Endothelial cell of umbilical vein (primary cell): ENCODE measurements at regions not wholly inside any gene's neighbourhood (a gene's known extent, or its start where the extent isn't known, plus 50 kb on each side); places are given as distances from the start of the nearest gene placed in this dataset.

Source experiments
- BruUV-seq: library from RNA; stranded (reverse); fragments of 400-500 nt; replicated peaks from 2 replicates; lab custom pipeline; 2021; lab: Mats Ljungman, UMichigan
- CTCF ChIA-PET: fragments of 300-600, 350-600 bp; sonication (Branson Sonifier 250); formaldehyde crosslinking; loops from one replicate; lab custom pipeline; 2021; ENCODE audit warnings: antibody characterized with exemption, inconsistent platforms; lab: Charles Lee
- POLR2A ChIA-PET: fragments of 300-600, 350-600 bp; sonication (Branson Sonifier 250); formaldehyde crosslinking; loops from one replicate; lab custom pipeline; 2021; ENCODE audit warnings: antibody characterized with exemption, inconsistent platforms; lab: Charles Lee
- DNase-seq: peaks from one replicate; pipeline ENCODE4 v3.0.0-alpha.2; 2011; ENCODE audit warnings: low read depth, low spot score
- FAIRE-seq: peaks from 2 replicates; lab custom pipeline; 2011; peaks lifted over from hg19 to GRCh38; lab: Jason Lieb, UNC
- H2AFZ ChIP-seq: 2 replicates; pipeline ENCODE4 v1.6.0; 2012; ENCODE audit warnings: low read depth, low read length, control low read depth, inconsistent platforms
- H3K27ac ChIP-seq: 2 replicates; pipeline ENCODE4 v1.5.1; 2011; ENCODE audit warnings: low read depth, mild to moderate bottlenecking, control low read depth, low read length, moderate library complexity; ENCODE audit not compliant: insufficient read depth
- H3K27me3 ChIP-seq, 2 experiments: 2 replicates each; pipeline versions ENCODE4 v1.6.0 to v1.6.1; 2011; ENCODE audit warnings: low read length in 2 of 2, mixed read lengths in 1 of 2; ENCODE audit not compliant: control insufficient read depth in 2 of 2, insufficient read depth in 2 of 2
- H3K36me3 ChIP-seq, 2 experiments: 2 replicates in 1 of 2; 3 replicates in 1 of 2; pipeline ENCODE4 v1.5.1; 2011; ENCODE audit warnings: low read length in 2 of 2, mild to moderate bottlenecking in 1 of 2, moderate library complexity in 1 of 2; ENCODE audit not compliant: control insufficient read depth in 2 of 2, insufficient read depth in 2 of 2; ENCODE audit errors: extremely low read depth in 1 of 2
- H3K4me1 ChIP-seq: 3 replicates; pipeline ENCODE4 v1.5.1; 2011; ENCODE audit warnings: mild to moderate bottlenecking, low read length; ENCODE audit not compliant: control insufficient read depth, insufficient read depth; ENCODE audit errors: extremely low read depth
- H3K4me2 ChIP-seq: 2 replicates; pipeline ENCODE4 v1.6.1; 2011; ENCODE audit warnings: low read length, control low read depth, mixed read lengths; ENCODE audit not compliant: insufficient read depth
- H3K4me3 ChIP-seq, 3 experiments: fragments of 200-600 bp in 1 of 3; sonication (generic), shearing (Covaris generic) in 1 of 3; replicated peaks in 1 of 3; 2 replicates each; pipeline ENCODE4 v1.5.1; 2011 to 2016; ENCODE audit warnings: control low read depth in 3 of 3, low read length in 3 of 3, mild to moderate bottlenecking in 2 of 3, inconsistent platforms in 1 of 3, low read depth in 1 of 3, moderate library complexity in 1 of 3; ENCODE audit not compliant: insufficient read depth in 1 of 3
- H3K79me2 ChIP-seq: 2 replicates; pipeline ENCODE4 v1.6.0; 2012; ENCODE audit warnings: low read length, inconsistent platforms; ENCODE audit not compliant: control insufficient read depth, insufficient read depth
- H3K9ac ChIP-seq: replicated peaks from 2 replicates; pipeline ENCODE3; 2011; ENCODE audit warnings: low read length, control low read depth; ENCODE audit not compliant: insufficient read depth; ENCODE audit errors: extremely low read depth
- H3K9me1 ChIP-seq: replicated peaks from 3 replicates; pipeline ENCODE4 v1.6.0; 2011; ENCODE audit warnings: mild to moderate bottlenecking, low read length; ENCODE audit not compliant: control insufficient read depth, insufficient read depth; ENCODE audit errors: extremely low read depth
- H3K9me3 ChIP-seq: replicated peaks from 2 replicates; pipeline ENCODE4 v1.5.1; 2012; ENCODE audit warnings: low read length, inconsistent platforms; ENCODE audit not compliant: control insufficient read depth, insufficient read depth
- H4K20me1 ChIP-seq: replicated peaks from 2 replicates; pipeline ENCODE3; 2011; ENCODE audit warnings: mild to moderate bottlenecking, low read length; ENCODE audit not compliant: control insufficient read depth, insufficient read depth; ENCODE audit errors: extremely low read depth
- CTCF ChIP-seq, 2 donors: IDR thresholded peaks; 1 replicate in 1 of 2; 2 replicates in 1 of 2; pipeline ENCODE4 v1.5.1; 2011; ENCODE audit warnings: low read length in 2 of 2, mild to moderate bottlenecking in 2 of 2, moderate library complexity in 2 of 2, control low read depth in 1 of 2, inconsistent platforms in 1 of 2, low read depth in 1 of 2; ENCODE audit not compliant: insufficient read depth in 1 of 2; ENCODE audit errors: extremely low read depth in 1 of 2
- EZH2 ChIP-seq: IDR thresholded peaks from 2 replicates; pipeline ENCODE4 v1.6.1; 2012; ENCODE audit warnings: borderline replicate concordance, low read depth, mild to moderate bottlenecking, moderate library complexity, low read length, inconsistent platforms; ENCODE audit not compliant: severe bottlenecking
- FOS ChIP-seq: IDR thresholded peaks from 2 replicates; pipeline ENCODE4 v1.6.1; 2011; ENCODE audit warnings: mild to moderate bottlenecking, low read length, moderate library complexity, borderline replicate concordance; ENCODE audit not compliant: insufficient read depth
- GATA2 ChIP-seq: IDR thresholded peaks from 2 replicates; pipeline ENCODE4 v1.7.0; 2011; ENCODE audit warnings: low read depth, mild to moderate bottlenecking, moderate library complexity, mixed read lengths, low read length; ENCODE audit not compliant: insufficient read length, insufficient read depth
- JUN ChIP-seq: IDR thresholded peaks from 2 replicates; pipeline ENCODE4 v1.6.1; 2011; ENCODE audit warnings: borderline replicate concordance, low read depth; ENCODE audit not compliant: insufficient read length, insufficient read depth
- MAX ChIP-seq: IDR thresholded peaks from 2 replicates; pipeline ENCODE4 v1.6.1; 2011; ENCODE audit not compliant: insufficient read depth, insufficient read length
- MYC ChIP-seq: IDR thresholded peaks from one replicate; pipeline ENCODE4 v1.6.1; 2011; ENCODE audit warnings: mild to moderate bottlenecking, low read depth, low read length
- POLR2A ChIP-seq: IDR thresholded peaks from 2 replicates; pipeline ENCODE4 v1.6.1; 2012; ENCODE audit warnings: low read depth, mild to moderate bottlenecking, control low read depth, low read length
- POLR2AphosphoS5 ChIP-seq: IDR thresholded peaks from 2 replicates; pipeline ENCODE4 v1.6.1; 2012; ENCODE audit warnings: low read depth, mild to moderate bottlenecking, control low read depth, low read length, moderate library complexity; ENCODE audit not compliant: insufficient read depth
- dilution Hi-C: fragments of 300-500 bp; cut with MboI; formaldehyde crosslinking; loops from one replicate; pipeline ENCODE4 v1.15.0; 2019; ENCODE audit warnings: low sequenced_read_pairs; ENCODE audit not compliant: extremely low pct_ligation_motif_present
- intact Hi-C: fragments of 100-400 bp; cut with micrococcal nuclease; formaldehyde crosslinking; loops from one replicate; pipeline ENCODE4 v1.10.0; 2022

GRCh38 chr5:66438087-66438486 is 158.1 kb upstream of the MAST4 start:
- Histone ChIP-seq H4K20me1 (no peaks in the 10 kb centered on the region), H3K9me3 (no peaks in the 10 kb centered on the region), H3K27me3 (no peaks in the 10 kb centered on the region), H2AFZ (no peak overlapping the region), H3K4me1 (peaks cover 3% of the 10 kb centered on the region), H3K27ac (no peak overlapping the region), H3K4me2 (no peak overlapping the region), H3K9me1 (no peaks in the 10 kb centered on the region), H3K9ac (no peak overlapping the region), H3K36me3 (no peaks in the 10 kb centered on the region), H3K79me2 (no peaks in the 10 kb centered on the region), H3K4me3 (no peak overlapping the region)
- CTCF ChIA-PET = interaction anchor here (1.1 kb wide), 1 partner anchor 132 kb away, joined by 4 read pairs; no protein-coding TSS in a partner anchor
- no TSS peak for BruUV-seq
- POLR2A ChIA-PET = interaction anchor here (0.7 kb wide), 1 partner anchor 229 kb away, joined by 4 read pairs; no protein-coding TSS in a partner anchor
- dilution Hi-C loops = no loop called here
- intact Hi-C loops = no loop called here
- FAIRE-seq = no peak
- no peak for TF ChIP-seq JUN
- no peak for TF ChIP-seq FOS
- TF ChIP-seq MAX = no peak
- TF ChIP-seq MYC = no peak
- no peak for TF ChIP-seq GATA2
- TF ChIP-seq POLR2A = no peak
- no peak for TF ChIP-seq EZH2
- no peak for TF ChIP-seq POLR2AphosphoS5
- TF ChIP-seq CTCF (IDR thresholded peaks at IDR 0.05; ENCODE audit: extremely low read depth in 1 of 2, insufficient read depth in 1 of 2, low read depth in 1 of 2, low read length in 2 of 2) = no peak
- no peak for DNase-seq
